ENCODE measurements at regions not wholly inside any gene's neighbourhood (a gene's known extent, or its start where the extent isn't known, plus 50 kb on each side); places are given as distances from the start of the nearest gene placed in this dataset.
A peak's percentile ranks its signal among the peaks of the same experiment; 100 is the strongest.

DNA sequence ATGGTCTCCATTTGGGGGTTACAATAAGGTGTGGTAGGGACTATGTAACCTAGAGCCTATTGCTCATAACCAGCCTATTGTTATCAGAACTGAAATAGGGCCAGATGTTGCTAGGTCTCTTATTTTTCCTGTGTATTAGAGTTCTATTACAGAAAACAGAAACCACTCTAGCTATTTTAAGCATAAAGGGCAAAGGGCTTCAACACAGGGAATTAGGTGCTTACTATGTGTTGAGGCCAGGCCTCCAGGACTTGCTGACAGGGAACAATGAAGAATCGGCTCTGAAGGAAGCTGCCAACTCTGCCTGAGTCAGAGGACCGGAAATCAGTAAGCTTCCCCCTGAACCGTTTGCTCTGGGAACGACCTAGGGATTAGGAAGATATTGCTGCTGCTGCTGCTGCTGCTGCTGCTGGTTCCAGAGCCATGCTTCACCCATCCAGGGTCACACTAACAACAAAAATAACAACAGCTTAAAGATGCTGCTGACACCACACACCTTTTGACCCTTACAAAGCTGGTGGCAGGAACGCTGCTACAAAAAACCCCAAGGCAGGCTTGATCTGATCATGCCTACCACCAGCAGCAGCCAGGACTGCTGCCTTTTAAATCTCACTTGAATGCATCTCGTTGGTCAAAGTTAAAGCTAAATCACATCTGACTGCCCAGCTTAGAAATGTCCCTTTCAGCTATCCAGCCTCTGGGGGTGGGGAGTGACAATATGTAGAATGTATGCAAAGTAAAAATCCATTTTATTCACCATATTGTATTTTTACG is 276.9 kb upstream of the IL12A start:
- peaks cover 3% of the 10 kb centered on the region for H3K9me3 ChIP-seq (ENCODE audit: control insufficient read depth, low read length)
- no peaks in the 10 kb centered on the region for H3K27me3 ChIP-seq (replicated peaks; ENCODE audit: control insufficient read depth, insufficient read depth, low read length)
- peaks cover 4% of the 10 kb centered on the region for H3K4me1 ChIP-seq (ENCODE audit: control insufficient read depth, insufficient read depth, low read length)
- H3K9ac ChIP-seq (ENCODE audit: low read length): no peak overlapping the region
- DNase-seq (ENCODE audit: low read depth): peak; percentile 70
- peak overlapping the region; percentile 42 for H3K4me3 ChIP-seq (ENCODE audit: low read length)
- no peaks in the 10 kb centered on the region for H3K36me3 ChIP-seq (ENCODE audit: control insufficient read depth, insufficient read depth, low read length, severe bottlenecking)

DNA sequence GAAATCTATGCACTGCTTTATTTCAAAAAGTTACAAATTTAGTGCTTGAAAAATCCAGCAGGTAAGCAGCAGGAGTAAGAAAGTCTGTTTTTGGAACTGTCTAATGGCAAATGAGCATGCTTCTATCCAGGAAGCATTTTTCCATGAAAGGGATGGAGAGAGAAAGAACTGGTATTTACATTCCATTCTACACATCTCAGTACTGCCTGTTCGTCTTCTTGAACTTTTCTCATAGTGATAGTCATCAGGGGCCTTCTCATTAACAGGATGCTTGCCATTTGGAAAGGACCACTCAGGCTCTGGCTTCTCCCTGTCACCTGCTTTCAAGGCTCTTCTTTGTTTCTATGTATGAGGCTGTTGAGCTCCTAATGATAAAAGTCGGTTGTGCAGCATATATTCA is 267.3 kb upstream of the IL12A start:
- Histone ChIP-seq H3K4me1 (ENCODE audit: control insufficient read depth, insufficient read depth, low read length) (no peaks in the 10 kb centered on the region), H3K36me3 (ENCODE audit: control insufficient read depth, insufficient read depth, low read length, severe bottlenecking) (no peaks in the 10 kb centered on the region), H3K27me3 (replicated peaks; ENCODE audit: control insufficient read depth, insufficient read depth, low read length) (no peaks in the 10 kb centered on the region), H3K9ac (ENCODE audit: low read length) (no peak overlapping the region), H3K9me3 (ENCODE audit: control insufficient read depth, low read length) (peaks cover 2% of the 10 kb centered on the region), H3K4me3 (ENCODE audit: low read length) (no peak overlapping the region)
- DNase-seq (ENCODE audit: low read depth): no peak

DNA sequence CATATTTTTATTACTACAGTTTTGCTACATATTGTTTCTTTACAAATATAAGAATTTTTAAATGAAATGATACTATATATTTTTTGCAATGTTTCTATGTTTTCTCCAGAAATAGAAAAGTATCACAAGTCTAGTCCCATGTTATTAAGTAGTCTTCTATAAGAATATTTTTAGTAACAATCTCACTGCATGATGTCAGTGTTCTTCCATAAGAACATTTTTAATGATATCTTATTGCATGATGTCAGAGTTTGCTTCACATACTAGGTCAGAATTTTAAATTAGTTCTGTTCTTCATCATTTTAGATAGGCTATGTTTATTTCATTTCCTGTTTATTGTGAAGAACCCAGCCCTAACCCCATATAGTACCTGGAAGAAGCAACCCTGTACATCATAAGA is 265.3 kb upstream of the IL12A start:
- no peak overlapping the region for H3K9ac ChIP-seq (ENCODE audit: low read length)
- no peaks in the 10 kb centered on the region for H3K36me3 ChIP-seq (ENCODE audit: control insufficient read depth, insufficient read depth, low read length, severe bottlenecking)
- no peaks in the 10 kb centered on the region for H3K27me3 ChIP-seq (replicated peaks; ENCODE audit: control insufficient read depth, insufficient read depth, low read length)
- H3K4me3 ChIP-seq (ENCODE audit: low read length): no peak overlapping the region
- no peak for DNase-seq (ENCODE audit: low read depth)
- H3K4me1 ChIP-seq (ENCODE audit: control insufficient read depth, insufficient read depth, low read length): no peaks in the 10 kb centered on the region
- no peaks in the 10 kb centered on the region for H3K9me3 ChIP-seq (ENCODE audit: control insufficient read depth, low read length)

DNA sequence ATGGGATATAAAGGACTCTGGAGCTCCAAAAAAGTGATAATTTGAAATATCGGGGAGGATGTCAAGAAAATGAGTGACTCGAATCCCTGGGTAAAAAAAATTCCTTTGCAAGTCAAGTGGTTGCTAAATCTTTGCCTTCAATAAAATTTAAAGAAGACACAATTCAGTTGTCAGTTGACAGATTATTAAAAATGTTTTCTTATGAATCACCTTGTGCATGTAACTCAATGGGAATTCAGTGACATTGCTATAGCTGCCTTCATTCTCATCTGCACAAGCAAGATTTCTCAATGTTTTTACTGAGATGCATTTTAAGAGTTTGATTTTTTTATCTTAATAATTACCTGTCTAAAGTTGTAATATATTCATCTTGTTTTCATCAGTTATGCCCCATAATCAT is 264.0 kb upstream of the IL12A start:
- Histone ChIP-seq H3K4me3 (ENCODE audit: low read length) (no peak overlapping the region), H3K36me3 (ENCODE audit: control insufficient read depth, insufficient read depth, low read length, severe bottlenecking) (no peaks in the 10 kb centered on the region), H3K9me3 (ENCODE audit: control insufficient read depth, low read length) (no peaks in the 10 kb centered on the region), H3K27me3 (replicated peaks; ENCODE audit: control insufficient read depth, insufficient read depth, low read length) (no peaks in the 10 kb centered on the region), H3K4me1 (ENCODE audit: control insufficient read depth, insufficient read depth, low read length) (no peaks in the 10 kb centered on the region), H3K9ac (ENCODE audit: low read length) (no peak overlapping the region)
- DNase-seq (ENCODE audit: low read depth): peak; percentile 19

DNA sequence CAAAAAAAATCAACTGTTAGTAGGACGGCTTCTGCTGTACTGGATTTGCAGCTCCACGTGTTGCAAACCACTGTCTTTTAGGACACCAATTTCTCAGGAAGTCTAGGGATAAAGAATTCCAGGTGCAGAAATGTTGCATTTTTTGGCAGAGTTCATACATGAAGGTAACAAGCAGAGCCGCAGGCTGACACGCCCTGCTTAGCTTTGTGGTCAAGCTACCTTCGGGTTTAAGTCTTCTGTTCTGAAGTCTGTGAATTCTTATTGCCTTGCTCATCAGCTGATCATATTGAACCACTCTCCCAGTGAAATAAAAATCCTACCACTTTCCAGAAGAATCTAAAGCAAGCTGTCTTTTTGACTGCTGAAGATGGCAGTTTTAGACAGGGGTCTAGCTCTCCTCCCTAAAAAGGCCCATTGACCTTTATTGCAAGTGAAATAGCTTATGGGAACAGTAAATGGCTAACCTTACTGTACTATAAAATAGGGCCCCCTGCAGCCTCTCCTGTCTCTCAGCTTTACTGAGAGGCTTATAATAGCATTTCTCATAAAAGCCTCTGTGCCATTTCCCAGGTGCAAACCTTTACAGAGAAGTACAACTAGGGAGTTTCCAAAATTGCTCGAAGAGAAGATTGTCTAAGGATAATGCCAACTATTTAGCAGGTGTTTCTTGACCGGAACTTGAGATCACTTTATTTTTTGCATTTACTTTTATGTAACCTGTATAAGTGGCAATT is 262.2 kb upstream of the IL12A start:
- Histone ChIP-seq H3K4me1 (ENCODE audit: control insufficient read depth, insufficient read depth, low read length) (no peaks in the 10 kb centered on the region), H3K4me3 (ENCODE audit: low read length) (no peak overlapping the region), H3K9ac (ENCODE audit: low read length) (no peak overlapping the region), H3K27me3 (replicated peaks; ENCODE audit: control insufficient read depth, insufficient read depth, low read length) (no peaks in the 10 kb centered on the region), H3K9me3 (ENCODE audit: control insufficient read depth, low read length) (no peaks in the 10 kb centered on the region), H3K36me3 (ENCODE audit: control insufficient read depth, insufficient read depth, low read length, severe bottlenecking) (no peaks in the 10 kb centered on the region)
- DNase-seq (ENCODE audit: low read depth): peak; percentile 28

DNA sequence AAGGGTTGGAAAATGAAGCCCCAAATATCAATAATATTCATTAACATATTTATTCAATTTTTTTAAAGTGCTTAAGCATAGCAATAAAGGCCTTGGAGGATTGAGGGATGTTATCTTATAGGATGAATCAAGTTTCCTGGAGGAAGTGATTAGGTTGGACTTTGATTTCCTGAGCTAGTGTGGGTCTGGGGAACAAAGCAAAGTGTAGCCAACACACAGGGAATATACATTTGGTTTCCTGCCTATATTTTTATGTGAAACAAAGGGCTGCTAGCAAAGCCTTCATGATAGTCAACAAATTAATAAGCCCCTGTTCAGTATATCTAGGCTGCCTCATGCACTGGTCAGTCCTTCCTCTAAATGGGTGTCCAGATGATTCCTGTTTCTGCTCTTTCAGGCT is 261.1 kb upstream of the IL12A start:
- peaks cover 4% of the 10 kb centered on the region for H3K4me1 ChIP-seq (ENCODE audit: control insufficient read depth, insufficient read depth, low read length)
- DNase-seq (ENCODE audit: low read depth): no peak
- no peak overlapping the region for H3K9ac ChIP-seq (ENCODE audit: low read length)
- no peaks in the 10 kb centered on the region for H3K9me3 ChIP-seq (ENCODE audit: control insufficient read depth, low read length)
- no peaks in the 10 kb centered on the region for H3K27me3 ChIP-seq (replicated peaks; ENCODE audit: control insufficient read depth, insufficient read depth, low read length)
- H3K4me3 ChIP-seq (ENCODE audit: low read length): no peak overlapping the region
- no peaks in the 10 kb centered on the region for H3K36me3 ChIP-seq (ENCODE audit: control insufficient read depth, insufficient read depth, low read length, severe bottlenecking)

DNA sequence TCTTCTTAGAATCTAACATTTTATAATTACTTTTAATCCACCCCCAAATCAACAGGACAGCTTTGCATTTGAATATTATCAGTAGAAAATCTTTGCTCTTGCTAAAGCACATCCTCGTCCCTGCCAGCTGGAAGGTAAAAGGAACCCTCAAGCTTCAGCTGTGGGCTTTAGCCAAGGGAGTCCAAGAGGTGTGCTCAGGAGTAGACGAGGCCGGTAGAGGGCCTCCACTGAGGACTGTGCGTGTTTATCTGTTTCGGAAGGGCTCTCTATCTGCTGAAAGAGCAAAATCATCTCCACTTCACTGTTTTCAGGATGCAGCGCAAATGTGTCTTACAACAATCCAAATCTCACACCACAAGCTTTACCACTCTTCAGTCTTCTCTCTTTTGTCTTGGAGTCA is 257.4 kb upstream of the IL12A start:
- H3K9ac ChIP-seq (ENCODE audit: low read length): no peak overlapping the region
- no peak overlapping the region for H3K4me3 ChIP-seq (ENCODE audit: low read length)
- no peaks in the 10 kb centered on the region for H3K27me3 ChIP-seq (replicated peaks; ENCODE audit: control insufficient read depth, insufficient read depth, low read length)
- no peak for DNase-seq (ENCODE audit: low read depth)
- H3K9me3 ChIP-seq (ENCODE audit: control insufficient read depth, low read length): no peaks in the 10 kb centered on the region
- H3K36me3 ChIP-seq (ENCODE audit: control insufficient read depth, insufficient read depth, low read length, severe bottlenecking): no peaks in the 10 kb centered on the region
- peaks cover 17% of the 10 kb centered on the region for H3K4me1 ChIP-seq (ENCODE audit: control insufficient read depth, insufficient read depth, low read length)

DNA sequence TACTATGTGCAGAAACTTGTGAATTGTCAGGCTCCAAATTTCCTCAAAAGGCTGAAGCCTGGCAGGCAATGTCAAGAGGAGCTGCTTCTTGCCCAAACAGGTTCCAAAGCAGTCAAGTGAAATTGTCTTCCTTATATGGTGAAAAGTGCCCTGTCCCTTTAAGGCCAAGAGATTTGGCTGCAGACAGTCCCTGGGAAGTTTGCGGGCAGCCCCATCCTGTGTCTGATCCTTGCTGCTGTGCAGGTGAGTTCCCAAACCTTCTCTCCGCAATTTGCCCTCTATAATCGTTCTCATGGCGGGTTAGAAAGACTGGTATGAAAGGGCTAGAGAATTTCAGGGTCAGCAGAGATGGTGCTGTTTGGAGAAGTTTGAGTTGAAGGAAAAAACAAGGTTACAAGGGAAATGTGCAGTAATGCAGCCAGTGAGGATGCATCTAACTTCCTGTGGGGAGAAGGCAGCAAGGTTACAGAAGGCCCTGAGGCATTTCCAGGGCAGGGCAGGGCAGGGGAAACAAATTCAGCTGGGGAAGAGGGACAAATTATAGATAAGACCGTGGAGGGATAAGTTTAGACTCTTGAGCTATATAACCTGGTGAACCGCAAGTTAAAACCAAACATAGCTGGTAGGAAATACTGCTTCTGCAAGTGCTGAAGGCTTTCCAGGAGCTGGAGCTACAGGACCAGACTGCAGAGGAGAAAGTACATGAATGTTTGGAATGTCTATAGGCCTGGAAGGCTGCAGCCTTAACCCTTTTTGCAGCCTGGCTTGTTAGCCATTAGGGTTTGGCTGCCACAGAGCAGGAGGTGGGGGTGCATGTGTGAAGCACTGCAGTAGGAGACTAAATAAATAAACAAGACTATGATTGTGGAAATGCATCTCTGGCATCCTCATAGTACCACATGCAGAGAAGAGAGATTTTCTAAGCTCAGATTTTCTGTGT is 256.2 kb upstream of the IL12A start:
- Histone ChIP-seq H3K9ac (ENCODE audit: low read length) (no peak overlapping the region), H3K4me1 (ENCODE audit: control insufficient read depth, insufficient read depth, low read length) (peaks cover 17% of the 10 kb centered on the region), H3K27me3 (replicated peaks; ENCODE audit: control insufficient read depth, insufficient read depth, low read length) (no peaks in the 10 kb centered on the region), H3K9me3 (ENCODE audit: control insufficient read depth, low read length) (no peaks in the 10 kb centered on the region), H3K4me3 (ENCODE audit: low read length) (no peak overlapping the region), H3K36me3 (ENCODE audit: control insufficient read depth, insufficient read depth, low read length, severe bottlenecking) (no peaks in the 10 kb centered on the region)
- DNase-seq (ENCODE audit: low read depth): peak; percentile 70

DNA sequence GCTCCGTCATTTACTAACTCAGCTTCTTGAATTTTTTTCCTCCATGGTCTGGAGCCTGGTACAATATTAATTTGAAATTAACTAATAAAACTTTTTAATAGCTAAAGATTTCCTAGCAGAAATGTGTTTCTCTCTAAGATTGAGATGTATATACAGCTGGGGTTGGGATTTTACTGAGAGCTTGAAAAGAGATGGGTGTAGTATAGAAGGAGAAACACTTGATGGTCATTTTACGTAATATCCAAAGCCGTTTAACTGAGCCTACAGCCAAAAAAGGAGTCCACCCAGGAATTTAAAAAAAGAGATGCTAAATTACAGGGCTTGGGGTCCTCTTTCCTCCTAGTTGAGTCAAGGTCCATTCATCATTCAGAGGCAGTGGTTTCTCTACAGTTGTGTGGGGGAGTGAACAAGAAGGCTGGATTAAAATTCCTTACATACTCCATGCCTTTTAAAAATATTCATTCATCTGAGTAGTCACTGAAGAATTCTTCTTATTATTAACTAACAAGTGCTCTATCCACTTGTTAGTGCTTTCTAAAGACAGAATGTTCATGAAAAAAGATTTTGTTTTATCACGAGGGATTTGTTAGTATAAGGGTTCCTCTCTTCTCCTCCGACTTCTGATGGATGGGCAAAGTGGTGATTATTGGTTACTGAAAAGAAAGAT is 255.3 kb upstream of the IL12A start:
- peak; percentile 74 for DNase-seq (ENCODE audit: low read depth)
- Histone ChIP-seq H3K9ac (ENCODE audit: low read length) (peak overlapping the region; percentile 22), H3K4me1 (ENCODE audit: control insufficient read depth, insufficient read depth, low read length) (peaks cover 17% of the 10 kb centered on the region), H3K27me3 (replicated peaks; ENCODE audit: control insufficient read depth, insufficient read depth, low read length) (no peaks in the 10 kb centered on the region), H3K36me3 (ENCODE audit: control insufficient read depth, insufficient read depth, low read length, severe bottlenecking) (no peaks in the 10 kb centered on the region), H3K4me3 (ENCODE audit: low read length) (peak overlapping the region; percentile 49), H3K9me3 (ENCODE audit: control insufficient read depth, low read length) (no peaks in the 10 kb centered on the region)

DNA sequence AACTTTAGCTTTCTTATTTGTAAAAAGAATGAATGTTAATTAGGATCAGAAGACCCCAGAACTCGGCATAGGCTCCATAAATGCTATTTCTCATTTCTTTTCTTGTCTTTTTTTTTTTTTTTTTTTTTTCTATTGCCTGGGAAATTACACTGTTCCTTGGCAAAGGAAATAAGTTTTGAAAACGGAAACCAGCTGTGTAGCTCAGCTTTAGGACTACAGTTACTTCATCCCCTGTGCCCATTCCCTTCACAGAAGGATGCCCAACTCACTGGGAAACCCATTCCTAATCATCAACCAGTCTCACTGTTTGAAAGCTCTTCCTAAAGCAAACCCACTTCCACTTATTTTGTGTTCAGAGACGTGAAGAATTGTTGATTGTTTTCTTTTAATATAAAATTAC is 254.0 kb upstream of the IL12A start:
- no peaks in the 10 kb centered on the region for H3K9me3 ChIP-seq (ENCODE audit: control insufficient read depth, low read length)
- H3K36me3 ChIP-seq (ENCODE audit: control insufficient read depth, insufficient read depth, low read length, severe bottlenecking): no peaks in the 10 kb centered on the region
- no peak overlapping the region for H3K4me3 ChIP-seq (ENCODE audit: low read length)
- DNase-seq (ENCODE audit: low read depth): peak; percentile 35
- peaks cover 17% of the 10 kb centered on the region for H3K4me1 ChIP-seq (ENCODE audit: control insufficient read depth, insufficient read depth, low read length)
- H3K9ac ChIP-seq (ENCODE audit: low read length): no peak overlapping the region
- no peaks in the 10 kb centered on the region for H3K27me3 ChIP-seq (replicated peaks; ENCODE audit: control insufficient read depth, insufficient read depth, low read length)

All from adipocyte (in vitro differentiated cells).